Ishikawa (cell line): ENCODE measurements at regions not wholly inside any gene's neighbourhood (a gene's known extent, or its start where the extent isn't known, plus 50 kb on each side); places are given as distances from the start of the nearest gene placed in this dataset.

Experiments used
- CEBPB ChIP-seq: IDR thresholded peaks from 2 replicates; pipeline ENCODE4 v1.6.1; 2012
- EP300 ChIP-seq: IDR thresholded peaks from 2 replicates; pipeline ENCODE4 v1.6.1; 2012; ENCODE audit warnings: borderline replicate concordance
- FOXM1 ChIP-seq: IDR thresholded peaks from 2 replicates; pipeline ENCODE4 v1.6.1; 2012; ENCODE audit warnings: low read depth, borderline replicate concordance
- REST ChIP-seq: IDR thresholded peaks from 2 replicates; pipeline ENCODE4 v1.6.1; 2012; ENCODE audit warnings: low read depth, mild to moderate bottlenecking
- TAF1 ChIP-seq: IDR thresholded peaks from 2 replicates; pipeline ENCODE4 v1.6.1; 2012; ENCODE audit warnings: low read depth, mild to moderate bottlenecking
- TCF12 ChIP-seq: IDR thresholded peaks from 2 replicates; pipeline ENCODE4 v1.6.1; 2012; ENCODE audit warnings: low read depth
- TEAD4 ChIP-seq: IDR thresholded peaks from 2 replicates; pipeline ENCODE4 v1.6.1; 2012

GRCh38 chr10:90227217-90227656 is 525.8 kb downstream of the KIF20B start:
- TF ChIP-seq REST (no peak), TEAD4 (no peak), EP300 (no peak), CEBPB (no peak), TCF12 (no peak), TAF1 (no peak), FOXM1 (no peak)
